HCT116 (cell line): ENCODE measurements at regions not wholly inside any gene's neighbourhood (a gene's known extent, or its start where the extent isn't known, plus 50 kb on each side); places are given as distances from the start of the nearest gene placed in this dataset.

Experiments used
- ATAC-seq: fragments of 200-7000 bp; cut with Tn5 transposase; 2 replicates; pipeline ENCODE4 v1.9.1; 2020; ENCODE audit warnings: mild to moderate bottlenecking, moderate library complexity
- BruUV-seq: library from RNA; stranded (reverse); fragments of 400-500 nt; replicated peaks from 2 replicates; lab custom pipeline; 2021; lab: Mats Ljungman, UMichigan
- CTCF ChIA-PET: fragments of 300-600 bp; sonication (Branson Sonifier 250); formaldehyde crosslinking; loops from one replicate; lab custom pipeline; 2021; ENCODE audit warnings: antibody characterized with exemption; lab: Charles Lee
- POLR2A ChIA-PET: fragments of 300-600, 350-600 bp; sonication (Branson Sonifier 250); formaldehyde crosslinking; loops from one replicate; lab custom pipeline; 2021; ENCODE audit warnings: antibody characterized with exemption; lab: Charles Lee
- RAD21 ChIA-PET, 2 experiments: fragments of 300-600 bp; sonication (Branson Sonifier 250); formaldehyde crosslinking; loops; one replicate each; lab custom pipeline; 2023; ENCODE audit warnings: low total read pairs in 2 of 2; ENCODE audit not compliant: uncharacterized antibody in 2 of 2, unreplicated experiment in 2 of 2, low non-redundant PET in 1 of 2; lab: Charles Lee
- DNase-seq: peaks from one replicate; pipeline ENCODE4 v3.0.0-alpha.2; 2010; ENCODE audit warnings: low read depth, low spot score
- H2AFZ ChIP-seq: fragments of 200-600 bp; shearing (Covaris generic), sonication (generic); 2 replicates; pipeline ENCODE4 v1.6.1; 2017; ENCODE audit warnings: low read depth, mixed run types, mixed read lengths, antibody characterized with exemption, low read length; ENCODE audit not compliant: poor library complexity, severe bottlenecking
- H3K27ac ChIP-seq: 2 replicates; pipeline ENCODE4 v1.5.1; 2012; ENCODE audit warnings: low read depth, low read length
- H3K27me3 ChIP-seq: fragments of 200-600 bp; sonication (generic); 2 replicates; pipeline ENCODE4 v1.6.1; 2016; ENCODE audit warnings: mixed run types, low read length, mixed read lengths; ENCODE audit not compliant: insufficient read depth
- H3K36me3 ChIP-seq, 2 experiments: fragments of 200-500 bp in 1 of 2; fragments of 200-600 bp in 1 of 2; sonication (Bioruptor generic) in 1 of 2; sonication (generic) in 1 of 2; 2 replicates each; pipeline versions ENCODE4 v1.5.1 to v1.6.1; 2014 to 2016; ENCODE audit warnings: low read length in 2 of 2, inconsistent platforms in 1 of 2, mixed read lengths in 1 of 2, mixed run types in 1 of 2; ENCODE audit not compliant: insufficient read depth in 2 of 2, control insufficient read depth in 1 of 2
- H3K4me1 ChIP-seq, 2 experiments: fragments of 200-600 bp in 1 of 2; sonication (generic) in 1 of 2; 2 replicates each; pipeline versions ENCODE4 v1.5.1 to v1.6.1; 2012 to 2017; ENCODE audit warnings: low read length in 2 of 2, inconsistent platforms in 1 of 2, mild to moderate bottlenecking in 1 of 2, mixed read lengths in 1 of 2, mixed run types in 1 of 2, moderate library complexity in 1 of 2; ENCODE audit not compliant: insufficient read depth in 2 of 2, control insufficient read depth in 1 of 2
- H3K4me2 ChIP-seq: fragments of 200-600 bp; sonication (generic); 2 replicates; pipeline ENCODE4 v1.6.1; 2017; ENCODE audit warnings: mixed run types, low read length, mixed read lengths
- H3K4me3 ChIP-seq, 2 experiments: fragments of 200-600 bp in 1 of 2; sonication (generic) in 1 of 2; replicated peaks in 1 of 2; 2 replicates each; pipeline ENCODE4 v1.5.1; 2011 to 2016; ENCODE audit warnings: low read length in 2 of 2, control low read depth in 1 of 2, low read depth in 1 of 2, mild to moderate bottlenecking in 1 of 2, mixed read lengths in 1 of 2, mixed run types in 1 of 2
- H3K79me2 ChIP-seq: fragments of 200-600 bp; sonication (generic); 2 replicates; pipeline ENCODE4 v1.6.1; 2017; ENCODE audit warnings: mild to moderate bottlenecking, mixed run types, low read length, moderate library complexity, mixed read lengths; ENCODE audit not compliant: insufficient read depth
- H3K9ac ChIP-seq: fragments of 200-600 bp; sonication (generic); 2 replicates; pipeline ENCODE4 v1.6.1; 2016; ENCODE audit warnings: low read length, mixed read lengths
- H3K9me2 ChIP-seq: fragments of 200-600 bp; sonication (generic), shearing (Covaris generic); 2 replicates; pipeline ENCODE4 v1.6.1; 2017; ENCODE audit warnings: mixed run types, mild to moderate bottlenecking, moderate library complexity; ENCODE audit not compliant: insufficient read depth
- H3K9me3 ChIP-seq, 2 experiments: fragments of 200-500 bp in 1 of 2; fragments of 200-600 bp in 1 of 2; sonication (Bioruptor generic) in 1 of 2; sonication (generic) in 1 of 2; 2 replicates each; pipeline ENCODE4 v1.6.1; 2014 to 2017; ENCODE audit warnings: low read length in 2 of 2, mixed read lengths in 2 of 2, inconsistent platforms in 1 of 2, low read depth in 1 of 2, mild to moderate bottlenecking in 1 of 2, mixed run types in 1 of 2, moderate library complexity in 1 of 2; ENCODE audit not compliant: control insufficient read depth in 1 of 2, insufficient read depth in 1 of 2
- H4K20me1 ChIP-seq: fragments of 200-600 bp; sonication (generic), shearing (Covaris generic); 2 replicates; pipeline ENCODE4 v1.6.1; 2017; ENCODE audit warnings: mixed run types, mild to moderate bottlenecking, moderate library complexity; ENCODE audit not compliant: insufficient read depth
- CEBPB ChIP-seq: IDR thresholded peaks from 2 replicates; pipeline ENCODE4 v1.6.1; 2012; ENCODE audit warnings: low read depth
- EZH2 ChIP-seq: fragments of 200-600 bp; sonication (generic); IDR thresholded peaks from 2 replicates; pipeline ENCODE4 v1.6.1; 2017; ENCODE audit warnings: antibody characterized with exemption, mixed run types
- EZH2phosphoT487 ChIP-seq: fragments of 200-600 bp; IDR thresholded peaks from 2 replicates; pipeline ENCODE4 v1.6.1; 2018; ENCODE audit warnings: antibody characterized with exemption, borderline replicate concordance
- FOSL1 ChIP-seq: IDR thresholded peaks from 2 replicates; pipeline ENCODE4 v1.6.1; 2012; ENCODE audit warnings: low read depth
- JUND ChIP-seq: IDR thresholded peaks from 2 replicates; pipeline ENCODE4 v1.6.1; 2012
- POLR2AphosphoS5 ChIP-seq: IDR thresholded peaks from 2 replicates; pipeline ENCODE4 v1.6.1; 2011; ENCODE audit warnings: mild to moderate bottlenecking, low read depth, low read length, moderate library complexity
- SP1 ChIP-seq: IDR thresholded peaks from 2 replicates; pipeline ENCODE4 v1.6.1; 2012; ENCODE audit warnings: low read depth
- SRF ChIP-seq: IDR thresholded peaks from 2 replicates; pipeline ENCODE4 v1.6.1; 2012; ENCODE audit warnings: low read depth
- TCF7L2 ChIP-seq: IDR thresholded peaks from 2 replicates; pipeline ENCODE4 v1.7.0; 2011; ENCODE audit warnings: borderline replicate concordance, inconsistent platforms; ENCODE audit not compliant: insufficient read depth, insufficient read length; ENCODE audit errors: extremely low read depth
- YY1 ChIP-seq: IDR thresholded peaks from 2 replicates; pipeline ENCODE4 v1.6.1; 2011; ENCODE audit warnings: low read length, low read depth, moderate library complexity, mild to moderate bottlenecking; ENCODE audit not compliant: insufficient replicate concordance; ENCODE audit errors: extremely low read depth
- ZFX ChIP-seq: fragments of 450-650 bp; IDR thresholded peaks from 2 replicates; pipeline ENCODE4 v1.6.1; 2017
- ZNF274 ChIP-seq: fragments of 200-500 bp; sonication (Bioruptor generic); IDR thresholded peaks from 2 replicates; pipeline ENCODE4 v1.6.1; 2014; ENCODE audit warnings: mild to moderate bottlenecking, low read depth, low read length, inconsistent platforms
- intact Hi-C: fragments of 100-400 bp; cut with micrococcal nuclease; formaldehyde crosslinking; loops from 2 replicates; pipeline ENCODE4 v1.10.0; 2022
- TF ChIP-seq, protein P1 (sequence below): IDR thresholded peaks from 2 replicates; pipeline ENCODE4 v1.6.1; 2012; ENCODE audit warnings: low read depth
- TF ChIP-seq, protein P2 (sequence below): IDR thresholded peaks from 2 replicates; pipeline ENCODE4 v1.6.1; 2012

DNA sequence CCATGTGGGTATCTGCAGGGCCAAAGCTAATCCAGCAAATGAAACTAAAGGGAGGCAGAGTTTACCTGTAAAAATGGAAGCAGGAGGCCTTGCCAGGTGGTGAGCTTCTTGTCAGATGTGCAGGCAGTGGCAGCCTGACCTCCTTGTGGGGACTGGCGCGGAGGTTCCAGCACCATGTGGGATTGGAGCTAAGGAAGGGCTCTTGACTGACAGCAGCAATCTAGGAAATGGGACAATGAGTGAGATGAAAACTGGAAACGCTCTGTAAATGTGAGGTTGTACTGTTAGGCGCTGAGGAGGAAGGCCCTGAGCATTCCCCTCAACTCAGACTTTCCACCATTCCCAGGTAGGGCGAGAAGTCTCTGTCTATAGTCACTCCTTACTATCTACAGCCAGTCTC, 81.8 kb upstream of the ARMC2 start:
- H3K4me2 ChIP-seq = no peak overlapping the region
- H3K79me2 ChIP-seq = no peaks in the 10 kb centered on the region
- intact Hi-C loops = no loop called here
- no peak overlapping the region for H3K4me3 ChIP-seq
- POLR2A ChIA-PET = no interaction called here
- no peaks in the 10 kb centered on the region for H3K36me3 ChIP-seq
- no peak overlapping the region for H3K27ac ChIP-seq
- H4K20me1 ChIP-seq = no peaks in the 10 kb centered on the region
- H3K9ac ChIP-seq = no peak overlapping the region
- ATAC-seq (no peak), DNase-seq (no peak)
- peaks cover 4 to 8% of the 10 kb centered on the region in 2 experiments; a peak in 3 of 4 replicates for H3K4me1 ChIP-seq
- RAD21 ChIA-PET = no interaction called here
- CTCF ChIA-PET = no interaction called here
- no peak for TF ChIP-seq SP1
- no peak for TF ChIP-seq FOSL1
- no peak for TF ChIP-seq YY1
- no peak for TF ChIP-seq SRF
- no peak for TF ChIP-seq TCF7L2
- no peak for TF ChIP-seq ZNF274
- no peak for TF ChIP-seq ZFX
- TF ChIP-seq JUND = no peak
- TF ChIP-seq, protein P1, sequence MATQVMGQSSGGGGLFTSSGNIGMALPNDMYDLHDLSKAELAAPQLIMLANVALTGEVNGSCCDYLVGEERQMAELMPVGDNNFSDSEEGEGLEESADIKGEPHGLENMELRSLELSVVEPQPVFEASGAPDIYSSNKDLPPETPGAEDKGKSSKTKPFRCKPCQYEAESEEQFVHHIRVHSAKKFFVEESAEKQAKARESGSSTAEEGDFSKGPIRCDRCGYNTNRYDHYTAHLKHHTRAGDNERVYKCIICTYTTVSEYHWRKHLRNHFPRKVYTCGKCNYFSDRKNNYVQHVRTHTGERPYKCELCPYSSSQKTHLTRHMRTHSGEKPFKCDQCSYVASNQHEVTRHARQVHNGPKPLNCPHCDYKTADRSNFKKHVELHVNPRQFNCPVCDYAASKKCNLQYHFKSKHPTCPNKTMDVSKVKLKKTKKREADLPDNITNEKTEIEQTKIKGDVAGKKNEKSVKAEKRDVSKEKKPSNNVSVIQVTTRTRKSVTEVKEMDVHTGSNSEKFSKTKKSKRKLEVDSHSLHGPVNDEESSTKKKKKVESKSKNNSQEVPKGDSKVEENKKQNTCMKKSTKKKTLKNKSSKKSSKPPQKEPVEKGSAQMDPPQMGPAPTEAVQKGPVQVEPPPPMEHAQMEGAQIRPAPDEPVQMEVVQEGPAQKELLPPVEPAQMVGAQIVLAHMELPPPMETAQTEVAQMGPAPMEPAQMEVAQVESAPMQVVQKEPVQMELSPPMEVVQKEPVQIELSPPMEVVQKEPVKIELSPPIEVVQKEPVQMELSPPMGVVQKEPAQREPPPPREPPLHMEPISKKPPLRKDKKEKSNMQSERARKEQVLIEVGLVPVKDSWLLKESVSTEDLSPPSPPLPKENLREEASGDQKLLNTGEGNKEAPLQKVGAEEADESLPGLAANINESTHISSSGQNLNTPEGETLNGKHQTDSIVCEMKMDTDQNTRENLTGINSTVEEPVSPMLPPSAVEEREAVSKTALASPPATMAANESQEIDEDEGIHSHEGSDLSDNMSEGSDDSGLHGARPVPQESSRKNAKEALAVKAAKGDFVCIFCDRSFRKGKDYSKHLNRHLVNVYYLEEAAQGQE = no peak
- TF ChIP-seq CEBPB = no peak
- no peak for TF ChIP-seq POLR2AphosphoS5
- TF ChIP-seq EZH2 = no peak
- TF ChIP-seq, protein P2, sequence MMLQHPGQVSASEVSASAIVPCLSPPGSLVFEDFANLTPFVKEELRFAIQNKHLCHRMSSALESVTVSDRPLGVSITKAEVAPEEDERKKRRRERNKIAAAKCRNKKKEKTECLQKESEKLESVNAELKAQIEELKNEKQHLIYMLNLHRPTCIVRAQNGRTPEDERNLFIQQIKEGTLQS = no peak
- TF ChIP-seq EZH2phosphoT487 = no peak
- H2AFZ ChIP-seq = no peak overlapping the region
- H3K27me3 ChIP-seq = no peaks in the 10 kb centered on the region
- H3K9me3 ChIP-seq = no peaks in the 10 kb centered on the region
- no TSS peak for BruUV-seq
- H3K9me2 ChIP-seq = no peaks in the 10 kb centered on the region
